MCF 10A (cell line): ENCODE measurements at regions not wholly inside any gene's neighbourhood (a gene's known extent, or its start where the extent isn't known, plus 50 kb on each side); places are given as distances from the start of the nearest gene placed in this dataset.
A peak's percentile ranks its signal among the peaks of the same experiment; 100 is the strongest.

Experiments
- BruUV-seq: library from RNA; stranded (reverse); fragments of 400-500 nt; replicated peaks from 2 replicates; lab custom pipeline; 2021; lab: Mats Ljungman, UMichigan
- CTCF ChIA-PET: fragments of 300-600 bp; sonication (Branson Sonifier 250); formaldehyde crosslinking; extraction: SDS; loops from one replicate; lab custom pipeline; 2021; ENCODE audit warnings: antibody characterized with exemption, inconsistent platforms; lab: Yijun Ruan, JAX
- POLR2A ChIA-PET: fragments of 300-600, 350-650 bp; sonication (Branson Sonifier 250); formaldehyde crosslinking; extraction: SDS; loops from one replicate; lab custom pipeline; 2020; ENCODE audit warnings: antibody characterized with exemption, inconsistent platforms; lab: Yijun Ruan, JAX
- DNase-seq: peaks from one replicate; pipeline ENCODE4 v3.0.0-alpha.2; 2018; ENCODE audit not compliant: unreplicated experiment
- H3K27ac Mint-ChIP-seq: one replicate; pipeline ENCODE4 v1.8.0; 2022; ENCODE audit warnings: mild to moderate bottlenecking, low read depth, mixed read lengths; ENCODE audit not compliant: unreplicated experiment
- H3K27me3 Mint-ChIP-seq: one replicate; pipeline ENCODE4 v1.8.0; 2022; ENCODE audit warnings: mixed read lengths; ENCODE audit not compliant: insufficient read depth, unreplicated experiment
- H3K36me3 Mint-ChIP-seq: one replicate; pipeline ENCODE4 v1.8.0; 2022; ENCODE audit warnings: mild to moderate bottlenecking, moderate library complexity, mixed read lengths; ENCODE audit not compliant: insufficient read depth, unreplicated experiment
- H3K4me1 Mint-ChIP-seq: one replicate; pipeline ENCODE4 v1.8.0; 2022; ENCODE audit warnings: mixed read lengths; ENCODE audit not compliant: insufficient read depth, unreplicated experiment
- H3K4me3 Mint-ChIP-seq: one replicate; pipeline ENCODE4 v1.8.0; 2022; ENCODE audit warnings: mild to moderate bottlenecking, moderate library complexity, mixed read lengths; ENCODE audit not compliant: unreplicated experiment
- H3K9me3 Mint-ChIP-seq: one replicate; pipeline ENCODE4 v1.8.0; 2022; ENCODE audit warnings: mixed read lengths; ENCODE audit not compliant: unreplicated experiment
- CTCF ChIP-seq: fragments of 200-600 bp; IDR thresholded peaks from one replicate; pipeline ENCODE4 v1.8.0; 2022; ENCODE audit warnings: antibody characterized with exemption, mild to moderate bottlenecking; ENCODE audit not compliant: unreplicated experiment
- intact Hi-C: fragments of 100-400 bp; cut with micrococcal nuclease; formaldehyde crosslinking; loops from 2 replicates; pipeline ENCODE4 v1.14.1; 2022

GRCh38 chr5:143594902-143595818, 191.7 kb upstream of the NR3C1 start:
- TSS peak; percentile 84 for BruUV-seq

GRCh38 chr5:143593723-143594122, 190.2 kb upstream of the NR3C1 start:
- ChIA-PET CTCF (interaction anchor here (0.8 to 1.2 kb wide), 2 partner anchors 11 to 549 kb away, joined by 3 to 5 read pairs; no protein-coding TSS in a partner anchor), POLR2A (interaction anchor here (0.9 to 1.9 kb wide), 5 partner anchors 17 to 193 kb away, joined by 3 to 6 read pairs (median 4); no protein-coding TSS in a partner anchor)
- intact Hi-C loops: no loop called here
- no peak for DNase-seq
- Mint-ChIP-seq H3K4me3 (no peak overlapping the region), H3K27ac (peak overlapping the region; percentile 87), H3K36me3 (no peaks in the 10 kb centered on the region), H3K9me3 (no peaks in the 10 kb centered on the region), H3K27me3 (no peaks in the 10 kb centered on the region), H3K4me1 (peaks cover 22% of the 10 kb centered on the region)
- TF ChIP-seq CTCF: no peak
- BruUV-seq: no TSS peak

More at GRCh38 chr5:143594902-143595818, 191.7 kb upstream of the NR3C1 start:
- ChIA-PET CTCF (interaction anchor here (0.6 to 0.8 kb wide), 3 partner anchors 33 to 564 kb away, joined by 3 to 5 read pairs (median 3); no protein-coding TSS in a partner anchor), POLR2A (interaction anchor here (0.7 to 1.9 kb wide), 5 partner anchors 19 to 194 kb away, joined by 3 to 6 read pairs (median 4); no protein-coding TSS in a partner anchor)
- intact Hi-C loops: no loop called here
- TF ChIP-seq CTCF: no peak
- Mint-ChIP-seq H3K27ac (peak overlapping the region; percentile 87), H3K27me3 (no peaks in the 10 kb centered on the region), H3K4me1 (peaks cover 22% of the 10 kb centered on the region), H3K4me3 (no peak overlapping the region), H3K36me3 (no peaks in the 10 kb centered on the region), H3K9me3 (no peaks in the 10 kb centered on the region)
- peak; percentile 74 for DNase-seq

DNA sequence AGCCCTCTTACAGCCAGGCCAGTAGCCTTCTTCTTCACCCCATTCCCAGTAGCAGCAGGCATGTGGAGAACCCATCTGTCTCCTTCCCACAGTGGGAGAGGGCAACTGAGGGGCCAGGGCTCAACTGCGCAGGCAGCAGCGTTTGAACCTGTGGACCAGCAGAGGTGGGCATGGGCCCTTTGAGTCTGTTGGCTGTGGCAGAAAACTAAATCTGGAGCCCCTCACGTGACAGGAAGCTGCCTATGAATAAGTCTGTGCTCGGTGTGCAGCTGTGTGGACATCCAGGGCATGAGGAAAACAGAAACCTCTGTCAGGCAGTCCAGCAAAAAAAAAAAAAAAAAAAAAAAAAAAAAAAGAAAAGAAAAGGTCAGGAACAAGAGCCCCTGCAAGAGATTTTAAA, 189.2 kb upstream of the NR3C1 start:
- H3K9me3 Mint-ChIP-seq: no peaks in the 10 kb centered on the region
- intact Hi-C loops: no loop called here
- H3K4me3 Mint-ChIP-seq: no peak overlapping the region
- no peaks in the 10 kb centered on the region for H3K36me3 Mint-ChIP-seq
- no peaks in the 10 kb centered on the region for H3K27me3 Mint-ChIP-seq
- POLR2A ChIA-PET: interaction anchor here (1.1 kb wide), 1 partner anchor 38 kb away, joined by 3 read pairs; no protein-coding TSS in a partner anchor
- no peak for TF ChIP-seq CTCF
- CTCF ChIA-PET: no interaction called here
- no peak overlapping the region for H3K27ac Mint-ChIP-seq
- peaks cover 22% of the 10 kb centered on the region for H3K4me1 Mint-ChIP-seq
- BruUV-seq: no TSS peak
- DNase-seq: peak; percentile 50
